Esophagus squamous epithelium (tissue), 5 donors: ENCODE measurements at regions not wholly inside any gene's neighbourhood (a gene's known extent, or its start where the extent isn't known, plus 50 kb on each side); places are given as distances from the start of the nearest gene placed in this dataset.

Source experiments
- DNase-seq: peaks from one replicate; lab custom pipeline; 2025; lab: John Stamatoyannopoulos, UW
- H3K27ac ChIP-seq, 4 donors: fragments of 200-600 bp; sonication (generic); one replicate each; pipeline ENCODE4 v1.5.1; 2016 to 2019; ENCODE audit warnings: mild to moderate bottlenecking in 1 of 4
- H3K27me3 ChIP-seq, 4 donors: fragments of 200-600 bp; sonication (generic); 1 replicate in 3 of 4; 2 replicates in 1 of 4; pipeline versions ENCODE4 v1.5.1 to v1.6.0; 2017 to 2021; ENCODE audit warnings: antibody characterized with exemption in 1 of 4
- H3K36me3 ChIP-seq, 3 donors: fragments of 200-600 bp; sonication (generic); one replicate each; pipeline ENCODE4 v1.5.1; 2016 to 2019
- H3K4me1 ChIP-seq, 3 donors: fragments of 200-600 bp; sonication (generic); one replicate each; pipeline ENCODE4 v1.5.1; 2017 to 2019
- H3K4me3 ChIP-seq, 4 donors: fragments of 200-600 bp; sonication (generic); 1 replicate in 3 of 4; 2 replicates in 1 of 4; pipeline ENCODE4 v1.5.1; 2016 to 2019; ENCODE audit warnings: mild to moderate bottlenecking in 2 of 4, moderate library complexity in 1 of 4
- H3K9me3 ChIP-seq, 3 donors: fragments of 200-600 bp; sonication (generic); one replicate each; pipeline ENCODE4 v1.5.1; 2016 to 2019
- POLR2A ChIP-seq, 4 donors: fragments of 450-650 bp; IDR thresholded peaks; one replicate each; pipeline ENCODE4 v1.6.1; 2017; ENCODE audit warnings: antibody characterized with exemption in 4 of 4, mild to moderate bottlenecking in 4 of 4, moderate library complexity in 3 of 4
- WGBS, 2 donors: methylation state at CpG; one replicate each; pipeline ENCODE4 v1.1.5; 2018; 5-methylcytosine and 5-hydroxymethylcytosine counted together
- intact Hi-C: fragments of 100-400 bp; cut with DNase I; formaldehyde crosslinking; loops from one replicate; pipeline ENCODE4 v1.15.0; 2022
- TF ChIP-seq, protein P1 (sequence below), 6 experiments: fragments of 450-650 bp in 4 of 6; fragments of 200-600 bp in 2 of 6; sonication (generic) in 2 of 6; IDR thresholded peaks; one replicate each; pipeline ENCODE4 v1.5.1; 2016 to 2019; ENCODE audit warnings: antibody characterized with exemption in 6 of 6, mild to moderate bottlenecking in 4 of 6, moderate library complexity in 4 of 6
- donor health status: DM: yes; HTN: yes; CAD: no.

DNA sequence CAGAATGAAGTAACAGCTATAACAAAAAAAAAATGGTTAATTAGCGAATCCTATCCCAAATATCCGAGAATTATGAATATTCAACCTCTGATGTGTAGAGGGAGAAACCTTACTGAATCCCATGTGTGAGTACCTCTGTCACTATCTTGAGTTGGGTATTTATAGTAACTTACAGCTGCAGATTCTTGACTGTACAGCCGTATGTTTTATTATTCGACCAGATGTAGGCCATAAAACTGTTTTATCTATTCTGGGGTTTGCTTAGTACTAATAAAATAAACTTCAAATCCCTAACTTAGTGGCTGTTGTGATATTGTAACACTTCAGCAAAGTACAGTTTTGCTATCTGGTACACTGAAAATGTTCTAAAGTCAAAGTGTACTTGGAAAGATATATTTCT is 120.0 kb downstream of the EFNB2 start:
- no peak for DNase-seq
- Histone ChIP-seq H3K9me3 (no peaks in the 10 kb centered on the region), H3K27ac (no peak overlapping the region), H3K36me3 (no peaks in the 10 kb centered on the region), H3K4me3 (no peak overlapping the region), H3K4me1 (no peaks in the 10 kb centered on the region), H3K27me3 (peaks cover 0 to 3% (median 0%) of the 10 kb centered on the region in 4 donors)
- TF ChIP-seq, protein P1, sequence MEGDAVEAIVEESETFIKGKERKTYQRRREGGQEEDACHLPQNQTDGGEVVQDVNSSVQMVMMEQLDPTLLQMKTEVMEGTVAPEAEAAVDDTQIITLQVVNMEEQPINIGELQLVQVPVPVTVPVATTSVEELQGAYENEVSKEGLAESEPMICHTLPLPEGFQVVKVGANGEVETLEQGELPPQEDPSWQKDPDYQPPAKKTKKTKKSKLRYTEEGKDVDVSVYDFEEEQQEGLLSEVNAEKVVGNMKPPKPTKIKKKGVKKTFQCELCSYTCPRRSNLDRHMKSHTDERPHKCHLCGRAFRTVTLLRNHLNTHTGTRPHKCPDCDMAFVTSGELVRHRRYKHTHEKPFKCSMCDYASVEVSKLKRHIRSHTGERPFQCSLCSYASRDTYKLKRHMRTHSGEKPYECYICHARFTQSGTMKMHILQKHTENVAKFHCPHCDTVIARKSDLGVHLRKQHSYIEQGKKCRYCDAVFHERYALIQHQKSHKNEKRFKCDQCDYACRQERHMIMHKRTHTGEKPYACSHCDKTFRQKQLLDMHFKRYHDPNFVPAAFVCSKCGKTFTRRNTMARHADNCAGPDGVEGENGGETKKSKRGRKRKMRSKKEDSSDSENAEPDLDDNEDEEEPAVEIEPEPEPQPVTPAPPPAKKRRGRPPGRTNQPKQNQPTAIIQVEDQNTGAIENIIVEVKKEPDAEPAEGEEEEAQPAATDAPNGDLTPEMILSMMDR (IDR thresholded peaks at IDR 0.05), result no peak
- no peak for TF ChIP-seq POLR2A (IDR thresholded peaks at IDR 0.05)
- WGBS, 2 donors, result 62 to 69% methylated on average over 4 of the region's 4 CpGs
- intact Hi-C loops, result no loop called here

DNA sequence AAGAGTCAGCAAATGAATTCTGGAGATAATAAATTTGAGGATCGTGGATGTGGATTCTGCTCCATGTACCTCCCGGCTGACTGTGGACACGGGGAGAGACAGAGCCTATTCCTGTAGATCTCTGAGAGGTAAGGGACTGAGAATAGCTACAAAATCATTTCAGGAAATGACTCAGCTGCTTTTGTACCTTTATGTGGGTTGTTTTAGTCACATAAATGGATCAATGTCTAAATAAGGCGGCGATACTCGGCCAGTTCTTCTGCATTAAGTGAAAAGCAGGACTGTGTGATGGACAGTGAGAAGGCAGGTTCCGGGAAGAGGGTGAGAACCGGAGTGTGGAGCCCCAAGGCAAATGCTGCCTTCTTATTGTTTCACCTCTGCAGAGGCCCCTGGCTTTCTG is 128.1 kb downstream of the EFNB2 start:
- Histone ChIP-seq H3K4me1 (no peaks in the 10 kb centered on the region), H3K4me3 (no peak overlapping the region), H3K36me3 (no peaks in the 10 kb centered on the region), H3K27ac (no peak overlapping the region), H3K27me3 (no peaks in the 10 kb centered on the region), H3K9me3 (no peaks in the 10 kb centered on the region)
- 42 to 59% methylated on average over 7 to 8 of the region's 8 CpGs for WGBS, 2 donors
- intact Hi-C loops, result no loop called here
- TF ChIP-seq POLR2A (IDR thresholded peaks at IDR 0.05), result no peak
- TF ChIP-seq, protein P1 (IDR thresholded peaks at IDR 0.05), result no peak
- no peak for DNase-seq

DNA sequence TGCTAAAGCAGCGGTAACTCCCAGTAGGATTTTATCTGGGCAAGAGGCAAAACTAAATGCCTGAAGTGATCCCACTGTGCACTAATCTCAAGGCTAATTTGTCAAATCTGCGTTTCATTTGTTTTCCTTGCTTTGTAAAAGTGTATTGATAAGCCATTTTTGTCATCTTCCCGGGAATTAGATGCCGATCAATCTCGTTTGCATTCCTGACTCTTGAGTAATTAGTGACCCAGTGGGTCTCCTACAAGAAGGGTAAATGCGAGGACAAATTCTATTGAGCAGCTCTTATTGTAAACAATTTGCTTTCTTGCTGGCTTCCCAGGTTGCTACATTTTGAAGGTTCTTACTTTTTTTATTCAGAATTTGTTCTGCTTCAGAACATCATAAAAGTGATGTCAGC is 129.7 kb downstream of the EFNB2 start:
- 58 to 64% methylated on average over 6 of the region's 6 CpGs for WGBS, 2 donors
- TF ChIP-seq, protein P1 (IDR thresholded peaks at IDR 0.05), result no peak
- no peak for TF ChIP-seq POLR2A (IDR thresholded peaks at IDR 0.05)
- H3K27me3 ChIP-seq, result no peaks in the 10 kb centered on the region
- intact Hi-C loops, result no loop called here
- no peak overlapping the region for H3K27ac ChIP-seq
- no peak overlapping the region for H3K4me3 ChIP-seq
- no peaks in the 10 kb centered on the region for H3K4me1 ChIP-seq
- no peak for DNase-seq
- H3K9me3 ChIP-seq, result no peaks in the 10 kb centered on the region
- H3K36me3 ChIP-seq, result no peaks in the 10 kb centered on the region

DNA sequence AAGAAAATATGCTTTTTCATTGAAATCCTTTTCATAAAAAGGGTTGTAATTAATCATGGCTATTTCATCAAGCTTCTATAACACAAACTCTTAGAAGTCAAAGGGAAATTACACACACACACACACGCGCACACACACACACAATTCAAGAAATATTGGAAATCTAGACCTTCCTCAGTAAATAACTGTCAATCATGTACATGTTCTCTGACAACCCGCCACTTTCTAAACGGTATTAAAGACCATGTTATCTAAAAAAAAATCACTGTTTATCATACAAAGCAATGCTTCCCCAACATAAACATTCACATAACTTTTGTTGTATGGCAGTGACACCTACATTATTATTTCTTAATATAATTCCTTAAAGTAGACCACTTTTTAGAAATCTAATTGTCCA is 132.2 kb downstream of the EFNB2 start:
- no peaks in the 10 kb centered on the region for H3K36me3 ChIP-seq

DNA sequence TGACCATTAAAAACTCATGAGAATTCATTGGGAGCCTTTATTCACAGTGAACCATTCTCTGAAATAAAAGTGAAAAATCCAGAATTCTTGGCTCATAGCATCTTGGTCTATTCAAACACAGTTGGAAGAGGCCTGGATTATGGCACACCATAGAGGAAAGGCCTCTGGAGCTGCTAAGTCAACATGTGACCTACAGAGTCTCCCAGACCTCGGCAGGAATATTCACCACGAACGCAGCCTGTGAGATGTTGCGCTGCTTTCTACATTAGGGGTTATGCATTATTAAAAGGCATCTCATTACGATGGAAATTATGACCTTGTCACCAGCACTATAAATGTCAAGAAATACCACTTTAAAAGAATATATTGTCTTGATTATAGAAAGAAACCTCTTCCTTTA is 132.6 kb downstream of the EFNB2 start:
- no peak overlapping the region for H3K27ac ChIP-seq
- TF ChIP-seq POLR2A (IDR thresholded peaks at IDR 0.05), result no peak
- TF ChIP-seq, protein P1 (IDR thresholded peaks at IDR 0.05), result no peak
- H3K36me3 ChIP-seq, result no peaks in the 10 kb centered on the region
- H3K27me3 ChIP-seq, result no peaks in the 10 kb centered on the region
- DNase-seq, result no peak
- H3K4me3 ChIP-seq, result no peak overlapping the region
- no peaks in the 10 kb centered on the region for H3K4me1 ChIP-seq
- intact Hi-C loops, result no loop called here
- 74 to 88% methylated on average over 5 of the region's 5 CpGs for WGBS, 2 donors
- H3K9me3 ChIP-seq, result no peaks in the 10 kb centered on the region

More for the DNA sequence above, 132.2 kb downstream of the EFNB2 start:
- intact Hi-C loops, result no loop called here
- 76 to 79% methylated on average over 4 of the region's 4 CpGs for WGBS, 2 donors
- no peak overlapping the region for H3K4me3 ChIP-seq
- DNase-seq, result no peak
- H3K27ac ChIP-seq, result no peak overlapping the region
- no peak for TF ChIP-seq POLR2A (IDR thresholded peaks at IDR 0.05)
- TF ChIP-seq, protein P1 (IDR thresholded peaks at IDR 0.05), result no peak
- H3K4me1 ChIP-seq, result no peaks in the 10 kb centered on the region
- H3K27me3 ChIP-seq, result no peaks in the 10 kb centered on the region
- no peaks in the 10 kb centered on the region for H3K9me3 ChIP-seq
